ENCODE measurements at regions not wholly inside any gene's neighbourhood (a gene's known extent, or its start where the extent isn't known, plus 50 kb on each side); places are given as distances from the start of the nearest gene placed in this dataset.

DNA sequence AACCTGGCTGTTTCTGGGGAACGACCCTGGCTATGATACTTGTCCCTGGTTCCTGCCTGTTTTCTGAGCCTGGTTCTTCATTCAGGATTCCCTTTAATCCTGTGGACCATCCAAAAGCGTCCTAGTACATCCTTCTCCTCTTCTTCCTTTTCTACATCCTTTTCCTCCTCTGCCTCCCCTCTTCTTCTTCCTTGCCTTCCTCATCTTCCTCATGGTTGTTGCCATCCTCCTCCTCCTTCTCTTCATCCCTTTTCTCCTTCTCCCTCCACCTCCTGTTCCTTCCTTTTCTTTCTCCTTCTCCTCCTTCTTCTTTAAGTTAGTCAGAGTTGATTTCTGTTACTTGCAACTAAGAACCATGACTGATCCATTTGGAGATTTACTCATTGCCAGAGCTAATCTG lies 197.8 kb downstream of the FOXD2 start:
- TF ChIP-seq, protein P1, sequence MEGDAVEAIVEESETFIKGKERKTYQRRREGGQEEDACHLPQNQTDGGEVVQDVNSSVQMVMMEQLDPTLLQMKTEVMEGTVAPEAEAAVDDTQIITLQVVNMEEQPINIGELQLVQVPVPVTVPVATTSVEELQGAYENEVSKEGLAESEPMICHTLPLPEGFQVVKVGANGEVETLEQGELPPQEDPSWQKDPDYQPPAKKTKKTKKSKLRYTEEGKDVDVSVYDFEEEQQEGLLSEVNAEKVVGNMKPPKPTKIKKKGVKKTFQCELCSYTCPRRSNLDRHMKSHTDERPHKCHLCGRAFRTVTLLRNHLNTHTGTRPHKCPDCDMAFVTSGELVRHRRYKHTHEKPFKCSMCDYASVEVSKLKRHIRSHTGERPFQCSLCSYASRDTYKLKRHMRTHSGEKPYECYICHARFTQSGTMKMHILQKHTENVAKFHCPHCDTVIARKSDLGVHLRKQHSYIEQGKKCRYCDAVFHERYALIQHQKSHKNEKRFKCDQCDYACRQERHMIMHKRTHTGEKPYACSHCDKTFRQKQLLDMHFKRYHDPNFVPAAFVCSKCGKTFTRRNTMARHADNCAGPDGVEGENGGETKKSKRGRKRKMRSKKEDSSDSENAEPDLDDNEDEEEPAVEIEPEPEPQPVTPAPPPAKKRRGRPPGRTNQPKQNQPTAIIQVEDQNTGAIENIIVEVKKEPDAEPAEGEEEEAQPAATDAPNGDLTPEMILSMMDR (conservative IDR thresholded peaks at IDR 0.05; ENCODE audit: low read length) = no peak
- no peak for TF ChIP-seq EZH2phosphoT487 (IDR thresholded peaks at IDR 0.05; ENCODE audit: borderline replicate concordance)

All from Loucy (cell line).